Neural cell (in vitro differentiated cells): ENCODE measurements at regions not wholly inside any gene's neighbourhood (a gene's known extent, or its start where the extent isn't known, plus 50 kb on each side); places are given as distances from the start of the nearest gene placed in this dataset.
"Not testable (repeated sequence)": the region's sequence is repeated elsewhere in the genome, so short reads cannot be mapped to it uniquely, and the experiment has no call there.

Experiments used
- H2AFZ ChIP-seq: fragments of 200-600, 300-800 bp; sonication (generic), shearing (Covaris generic); 2 replicates; pipeline ENCODE4 v1.6.0; 2014; ENCODE audit warnings: low read depth, mild to moderate bottlenecking, antibody characterized with exemption, low read length, moderate library complexity
- H3F3A ChIP-seq: fragments of 200-600 bp; shearing (Covaris generic); 2 replicates; pipeline ENCODE4 v1.6.1; 2016; ENCODE audit warnings: mild to moderate bottlenecking, moderate library complexity, mixed read lengths, antibody characterized with exemption, low read length; ENCODE audit not compliant: insufficient read depth, poor library complexity, severe bottlenecking
- H3K27ac ChIP-seq: fragments of 200-600, 300-800 bp; sonication (generic), shearing (Covaris generic); 2 replicates; pipeline ENCODE4 v1.5.1; 2014; ENCODE audit warnings: mild to moderate bottlenecking, low read length, moderate library complexity
- H3K27me3 ChIP-seq: fragments of 300-800, 200-600 bp; sonication (generic), shearing (Covaris generic); 2 replicates; pipeline ENCODE4 v1.6.0; 2014; ENCODE audit warnings: mild to moderate bottlenecking, low read depth, low read length, moderate library complexity; ENCODE audit not compliant: insufficient read depth
- H3K36me3 ChIP-seq: fragments of 300-800, 200-600 bp; sonication (generic), shearing (Covaris generic); 2 replicates; pipeline ENCODE4 v1.5.1; 2014; ENCODE audit warnings: mild to moderate bottlenecking, antibody characterized with exemption, low read length, moderate library complexity; ENCODE audit not compliant: insufficient read depth
- H3K4me2 ChIP-seq: fragments of 300-800, 200-600 bp; sonication (generic), shearing (Covaris generic); 2 replicates; pipeline ENCODE4 v1.6.0; 2014; ENCODE audit warnings: mild to moderate bottlenecking, low read length
- H3K4me3 ChIP-seq: fragments of 300-800, 200-600 bp; sonication (generic), shearing (Covaris generic); 2 replicates; pipeline ENCODE4 v1.5.1; 2014; ENCODE audit warnings: mild to moderate bottlenecking, low read length, moderate library complexity
- H3K79me2 ChIP-seq: fragments of 200-600 bp; shearing (Covaris generic); replicated peaks from 2 replicates; pipeline ENCODE4 v1.6.0; 2014; ENCODE audit warnings: mild to moderate bottlenecking, low read length, moderate library complexity; ENCODE audit not compliant: insufficient read depth
- H3K9ac ChIP-seq: fragments of 300-800, 200-600 bp; sonication (generic), shearing (Covaris generic); 2 replicates; pipeline ENCODE4 v1.6.1; 2016; ENCODE audit warnings: mild to moderate bottlenecking, low read length, mixed read lengths
- H3K9me2 ChIP-seq: fragments of 200-600 bp; shearing (Covaris generic); 2 replicates; pipeline ENCODE4 v1.6.1; 2016; ENCODE audit warnings: mild to moderate bottlenecking, low read length, mixed read lengths; ENCODE audit not compliant: insufficient read depth
- H3K9me3 ChIP-seq: fragments of 200-600, 300-800 bp; sonication (generic), shearing (Covaris generic); 2 replicates; pipeline ENCODE4 v1.6.1; 2016; ENCODE audit warnings: mild to moderate bottlenecking, mixed run types, low read length, moderate library complexity, mixed read lengths
- H4K20me1 ChIP-seq: fragments of 200-600 bp; shearing (Covaris generic); 2 replicates; pipeline ENCODE4 v1.6.1; 2016; ENCODE audit warnings: mild to moderate bottlenecking, mixed run types; ENCODE audit not compliant: insufficient read depth
- CTCF ChIP-seq: fragments of 450-650 bp; IDR thresholded peaks from 2 replicates; pipeline ENCODE4 v1.5.1; 2014; ENCODE audit warnings: antibody characterized with exemption, mild to moderate bottlenecking, moderate library complexity; ENCODE audit not compliant: poor library complexity, severe bottlenecking
- EP300 ChIP-seq: fragments of 450-650 bp; conservative IDR thresholded peaks from 2 replicates; pipeline ENCODE4 v1.6.1; 2014; ENCODE audit warnings: antibody characterized with exemption, mild to moderate bottlenecking, moderate library complexity; ENCODE audit not compliant: poor library complexity, severe bottlenecking
- EZH2 ChIP-seq: fragments of 200-600, 300-800 bp; shearing (Covaris generic), sonication (generic); IDR thresholded peaks from 2 replicates; pipeline ENCODE4 v1.6.1; 2014; ENCODE audit warnings: antibody characterized with exemption, low read length, borderline replicate concordance, mild to moderate bottlenecking; ENCODE audit not compliant: insufficient read depth, poor library complexity, severe bottlenecking
- MXI1 ChIP-seq: fragments of 450-650 bp; conservative IDR thresholded peaks from 2 replicates; pipeline ENCODE4 v1.6.1; 2014; ENCODE audit warnings: antibody characterized with exemption, mild to moderate bottlenecking; ENCODE audit not compliant: poor library complexity, severe bottlenecking
- POLR2AphosphoS5 ChIP-seq: IDR thresholded peaks from 2 replicates; pipeline ENCODE4 v1.6.1; 2012
- RAD21 ChIP-seq: fragments of 450-650 bp; conservative IDR thresholded peaks from 2 replicates; pipeline ENCODE4 v1.6.1; 2014; ENCODE audit warnings: antibody characterized with exemption, mild to moderate bottlenecking, moderate library complexity
- REST ChIP-seq: IDR thresholded peaks from 2 replicates; pipeline ENCODE4 v1.6.1; 2012; ENCODE audit warnings: borderline replicate concordance
- SMC3 ChIP-seq: fragments of 450-650 bp; conservative IDR thresholded peaks from 2 replicates; pipeline ENCODE4 v1.6.1; 2014; ENCODE audit warnings: antibody characterized with exemption, mild to moderate bottlenecking, moderate library complexity; ENCODE audit not compliant: poor library complexity
- TAF1 ChIP-seq: IDR thresholded peaks from 2 replicates; pipeline ENCODE4 v1.6.1; 2012; ENCODE audit warnings: low read depth

- H2AFZ ChIP-seq, H3F3A ChIP-seq, H3K4me2 ChIP-seq, H3K9me3 ChIP-seq, H3K9me2 ChIP-seq, H3K79me2 ChIP-seq, H3K9ac ChIP-seq, H3K4me3 ChIP-seq, H3K27me3 ChIP-seq, H3K36me3 ChIP-seq, H3K27ac ChIP-seq, H4K20me1 ChIP-seq: not testable (repeated sequence)
Observed at GRCh38 chr6:67426686-67427085, 1208.4 kb upstream of the ADGRB3 start.

- H2AFZ ChIP-seq = no peak overlapping the region
- H3K9ac ChIP-seq = no peak overlapping the region
- H3K4me3 ChIP-seq = no peak overlapping the region
- H3K9me3 ChIP-seq = no peaks in the 10 kb centered on the region
- no peaks in the 10 kb centered on the region for H3K9me2 ChIP-seq
- no peaks in the 10 kb centered on the region for H4K20me1 ChIP-seq
- H3K4me2 ChIP-seq = no peak overlapping the region
- no peaks in the 10 kb centered on the region for H3K79me2 ChIP-seq
- no peaks in the 10 kb centered on the region for H3K27me3 ChIP-seq
- H3F3A ChIP-seq = no peaks in the 10 kb centered on the region
- H3K36me3 ChIP-seq = no peaks in the 10 kb centered on the region
- TF ChIP-seq POLR2AphosphoS5 (no peak), SMC3 (no peak), RAD21 (no peak), TAF1 (no peak), CTCF (no peak)
- H3K27ac ChIP-seq = no peak overlapping the region
Observed at GRCh38 chr6:67412035-67412434, 1223.0 kb upstream of the ADGRB3 start.

- H3K9ac ChIP-seq = no peak overlapping the region
- H4K20me1 ChIP-seq = no peaks in the 10 kb centered on the region
- no peak overlapping the region for H3K4me3 ChIP-seq
- H3K9me2 ChIP-seq = no peaks in the 10 kb centered on the region
- no peaks in the 10 kb centered on the region for H3K9me3 ChIP-seq
- no peaks in the 10 kb centered on the region for H3F3A ChIP-seq
- no peak overlapping the region for H3K4me2 ChIP-seq
- no peaks in the 10 kb centered on the region for H3K79me2 ChIP-seq
- no peaks in the 10 kb centered on the region for H3K36me3 ChIP-seq
- no peak overlapping the region for H2AFZ ChIP-seq
- H3K27me3 ChIP-seq = no peaks in the 10 kb centered on the region
- TF ChIP-seq POLR2AphosphoS5 (no peak), CTCF (no peak), RAD21 (no peak), TAF1 (no peak), REST (no peak), SMC3 (no peak), EZH2 (no peak), EP300 (no peak), MXI1 (no peak)
- no peak overlapping the region for H3K27ac ChIP-seq
Observed at GRCh38 chr6:67411036-67411435, 1224.0 kb upstream of the ADGRB3 start.
